ENCODE measurements at regions not wholly inside any gene's neighbourhood (a gene's known extent, or its start where the extent isn't known, plus 50 kb on each side); places are given as distances from the start of the nearest gene placed in this dataset.

GRCh38 chr5:74376187-74376586 is 264.3 kb downstream of the ENC1 start:
- DNase-seq (ENCODE audit: low spot score) = no peak

DNA sequence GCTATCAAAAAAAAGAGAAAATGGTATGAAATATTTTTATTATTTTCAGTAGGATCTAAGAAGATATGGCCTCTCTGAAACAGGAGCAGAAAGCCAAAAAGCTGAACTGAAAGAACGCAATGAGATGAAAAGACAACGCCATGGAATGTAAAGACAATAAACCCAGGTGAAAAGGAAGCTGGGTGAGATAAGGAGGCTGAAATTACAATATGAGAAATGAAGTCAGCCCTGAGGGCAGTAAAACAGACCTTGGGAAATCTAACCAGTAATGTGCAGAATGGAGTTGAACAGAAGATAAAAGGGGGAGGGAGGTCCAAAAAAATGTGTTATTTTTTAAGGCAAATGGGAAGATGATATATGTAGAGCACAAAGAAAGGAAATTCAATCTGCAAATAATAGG is 265.3 kb downstream of the ENC1 start:
- no peak for DNase-seq (ENCODE audit: low spot score)

DNA sequence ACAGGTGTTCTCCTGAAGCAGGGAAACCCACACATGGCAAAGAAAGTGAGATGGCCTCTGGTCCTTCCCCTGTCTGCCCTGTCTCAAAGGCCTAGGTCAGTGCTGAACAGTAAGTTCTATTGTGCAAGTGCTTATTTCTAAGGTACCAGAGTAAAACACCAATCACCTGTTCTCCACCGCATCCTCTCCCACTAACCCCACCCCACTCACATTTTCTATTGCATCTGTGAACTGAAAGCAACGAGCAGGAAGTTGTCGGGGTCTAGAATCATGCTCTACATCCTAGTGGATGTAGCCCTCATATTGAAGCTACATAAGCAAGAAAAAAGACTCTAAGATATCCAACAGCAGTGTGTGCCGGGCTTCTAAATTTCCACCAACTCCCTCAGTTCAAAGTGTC is 265.9 kb downstream of the ENC1 start:
- no peak for DNase-seq (ENCODE audit: low spot score)

GRCh38 chr5:74373076-74373475 is 267.5 kb downstream of the ENC1 start:
- no peak for DNase-seq (ENCODE audit: low spot score)

GRCh38 chr5:74372502-74373064 is 267.9 kb downstream of the ENC1 start:
- DNase-seq (ENCODE audit: low spot score) = no peak

- DNase-seq (ENCODE audit: low spot score) = no peak
Measured at GRCh38 chr5:74372051-74372450, 268.5 kb downstream of the ENC1 start.

DNA sequence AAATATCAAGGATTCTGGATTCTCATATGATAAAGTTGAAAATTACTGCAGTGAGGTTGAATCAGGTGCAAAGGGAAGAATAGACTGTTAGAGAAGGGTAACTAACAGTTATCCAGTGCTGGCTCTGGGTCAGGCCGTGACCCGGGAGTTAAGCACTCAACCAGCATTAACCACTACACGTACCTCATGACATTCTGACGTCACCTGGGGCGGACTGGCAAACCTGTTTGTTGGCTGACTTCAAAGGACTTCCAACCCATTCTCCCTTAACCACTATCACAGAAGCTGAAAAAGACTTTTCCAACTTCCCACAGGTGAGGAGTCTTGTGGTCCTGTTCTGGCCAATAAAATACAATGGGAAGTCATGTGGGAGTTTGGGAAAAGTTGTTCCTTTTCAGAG is 268.9 kb downstream of the ENC1 start:
- no peak for DNase-seq (ENCODE audit: low spot score)

GRCh38 chr5:74370168-74370567 is 270.4 kb downstream of the ENC1 start:
- no peak for DNase-seq (ENCODE audit: low spot score)

GRCh38 chr5:74369173-74369572 is 271.4 kb downstream of the ENC1 start:
- no peak for DNase-seq (ENCODE audit: low spot score)

- DNase-seq (ENCODE audit: low spot score) = no peak
Measured at GRCh38 chr5:74367934-74368333, 272.6 kb downstream of the ENC1 start.

- no peak for DNase-seq (ENCODE audit: low spot score)
Measured at GRCh38 chr5:74367241-74367733, 273.2 kb downstream of the ENC1 start.

DNA sequence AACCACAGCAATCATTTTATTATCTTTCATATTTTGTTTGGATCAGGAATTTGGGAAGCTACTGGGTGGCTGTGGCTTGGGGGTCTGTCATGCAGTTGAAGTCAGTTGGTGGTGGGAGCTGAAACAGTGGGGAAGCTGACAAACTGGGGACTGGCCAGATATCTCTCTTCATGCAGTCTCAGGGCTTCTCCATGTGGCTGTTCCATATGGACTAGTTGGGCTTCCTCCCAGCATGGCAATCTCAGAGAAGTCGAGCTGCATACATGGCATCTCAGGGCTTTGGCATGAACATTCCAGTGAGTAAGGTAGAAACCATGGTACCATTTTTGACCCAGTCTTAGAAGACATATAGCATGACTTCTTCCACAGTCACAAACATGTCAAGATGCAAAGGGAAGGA is 274.8 kb downstream of the ENC1 start:
- DNase-seq (ENCODE audit: low spot score) = no peak

- DNase-seq (ENCODE audit: low spot score) = no peak
Measured at GRCh38 chr5:74364507-74364906, 276.0 kb downstream of the ENC1 start.

DNA sequence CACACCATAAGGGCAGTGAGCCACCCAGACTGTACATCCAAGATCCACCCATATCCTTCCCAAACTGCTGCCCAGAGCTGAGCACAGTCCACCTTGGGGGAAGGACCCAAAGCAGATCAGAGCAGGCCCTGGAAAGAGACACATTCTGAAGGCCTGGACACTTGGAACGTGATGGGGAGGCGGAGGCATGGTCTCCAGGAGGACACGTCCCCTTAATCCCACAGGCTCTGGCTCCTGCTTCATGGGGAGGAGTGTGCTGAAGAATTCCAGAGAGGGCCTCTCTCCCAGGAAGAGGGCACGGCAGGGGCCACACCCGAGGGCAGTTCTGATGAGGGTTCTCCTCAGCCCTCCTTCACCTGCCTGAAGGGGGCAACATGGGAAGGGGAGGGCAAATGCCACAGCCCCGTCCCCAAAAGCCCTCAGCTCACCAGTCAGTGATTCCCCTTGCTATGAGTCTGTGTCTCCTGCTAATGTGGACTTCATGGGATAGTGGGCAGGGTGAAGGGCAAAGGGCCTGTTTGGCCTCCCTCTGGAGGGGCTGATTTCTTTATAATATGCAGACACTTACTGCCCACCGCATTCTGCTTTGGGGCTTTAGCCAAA is 276.8 kb downstream of the ENC1 start:
- DNase-seq (ENCODE audit: low spot score) = no peak

GRCh38 chr5:74361406-74362358 is 278.8 kb downstream of the ENC1 start:
- DNase-seq (ENCODE audit: low spot score) = no peak

- no peak for DNase-seq (ENCODE audit: low spot score)
Measured at GRCh38 chr5:74360535-74361210, 279.9 kb downstream of the ENC1 start.

DNA sequence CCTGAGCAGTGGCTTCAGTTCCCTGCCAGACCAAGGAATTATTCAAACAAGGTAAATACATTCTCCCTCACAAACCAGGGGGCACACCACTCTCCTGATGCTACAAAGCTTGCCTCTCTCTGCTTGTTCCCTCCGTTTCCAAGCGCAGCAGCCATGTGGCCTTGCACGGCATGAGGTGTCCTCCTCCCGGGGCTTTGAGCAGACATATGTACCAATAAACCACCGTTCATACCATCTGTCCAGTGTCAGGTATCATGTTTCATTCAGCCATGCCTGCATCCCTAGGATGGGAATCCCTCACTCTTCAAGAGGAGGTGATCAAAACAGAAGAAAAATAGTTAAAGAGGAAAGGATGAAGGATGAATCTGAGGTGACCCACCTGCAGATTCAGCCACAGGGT is 282.7 kb downstream of the ENC1 start:
- no peak for DNase-seq (ENCODE audit: low spot score)

DNA sequence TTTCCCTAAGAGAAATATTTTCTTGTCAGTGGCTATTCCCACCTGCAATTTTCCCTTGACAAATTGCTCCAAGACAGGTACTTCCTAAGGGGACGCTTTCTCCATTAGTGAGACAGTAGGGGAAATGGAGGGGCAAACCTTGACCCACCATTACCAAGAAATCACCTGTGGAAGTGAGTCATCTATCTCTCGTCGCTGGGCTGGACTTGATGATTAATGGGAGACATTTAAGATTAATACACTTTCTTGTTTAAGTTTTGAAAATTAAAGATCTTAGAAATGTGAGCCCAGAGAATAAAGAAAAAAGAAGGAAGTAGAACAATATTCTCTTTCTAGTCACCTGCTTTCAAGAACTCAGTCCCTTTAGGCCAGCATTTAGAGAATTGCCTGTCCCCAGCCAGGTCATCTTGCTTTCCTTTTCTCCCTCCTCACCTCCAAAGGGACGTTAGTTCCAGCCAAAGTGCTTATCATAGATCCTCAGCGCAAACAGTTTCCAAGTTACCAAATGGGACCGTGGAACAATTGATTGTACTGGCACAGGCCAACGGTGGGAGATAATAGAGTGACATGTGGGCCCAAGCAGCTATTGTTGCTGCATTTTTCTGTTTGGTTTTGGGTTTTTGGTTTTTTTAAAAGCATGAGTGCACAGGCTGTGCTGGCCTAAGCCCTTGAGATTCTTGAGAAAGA is 284.4 kb downstream of the ENC1 start:
- no peak for DNase-seq (ENCODE audit: low spot score)

- no peak for DNase-seq (ENCODE audit: low spot score)
Measured at GRCh38 chr5:74355041-74355824, 285.3 kb downstream of the ENC1 start.

- peak; percentile 48 for DNase-seq (ENCODE audit: low spot score)
Measured at GRCh38 chr5:74352256-74352655, 288.3 kb downstream of the ENC1 start.

All from AG20443 (cell line).